Fibroblast of pulmonary artery (primary cell): ENCODE measurements at regions not wholly inside any gene's neighbourhood (a gene's known extent, or its start where the extent isn't known, plus 50 kb on each side); places are given as distances from the start of the nearest gene placed in this dataset.

ENCODE experiments used
- DNase-seq: peaks from one replicate; pipeline ENCODE4 v3.0.0-alpha.2; 2010; ENCODE audit warnings: low read depth
- H3K4me3 ChIP-seq: replicated peaks from 2 replicates; pipeline ENCODE4 v1.5.1; 2011; ENCODE audit warnings: low read depth, mild to moderate bottlenecking, control low read depth, low read length, moderate library complexity
- TF ChIP-seq, protein P1 (sequence below): IDR thresholded peaks from 2 replicates; pipeline ENCODE4 v1.5.1; 2011; ENCODE audit warnings: mild to moderate bottlenecking, control low read depth, low read length, inconsistent platforms; ENCODE audit errors: missing control alignments

DNA sequence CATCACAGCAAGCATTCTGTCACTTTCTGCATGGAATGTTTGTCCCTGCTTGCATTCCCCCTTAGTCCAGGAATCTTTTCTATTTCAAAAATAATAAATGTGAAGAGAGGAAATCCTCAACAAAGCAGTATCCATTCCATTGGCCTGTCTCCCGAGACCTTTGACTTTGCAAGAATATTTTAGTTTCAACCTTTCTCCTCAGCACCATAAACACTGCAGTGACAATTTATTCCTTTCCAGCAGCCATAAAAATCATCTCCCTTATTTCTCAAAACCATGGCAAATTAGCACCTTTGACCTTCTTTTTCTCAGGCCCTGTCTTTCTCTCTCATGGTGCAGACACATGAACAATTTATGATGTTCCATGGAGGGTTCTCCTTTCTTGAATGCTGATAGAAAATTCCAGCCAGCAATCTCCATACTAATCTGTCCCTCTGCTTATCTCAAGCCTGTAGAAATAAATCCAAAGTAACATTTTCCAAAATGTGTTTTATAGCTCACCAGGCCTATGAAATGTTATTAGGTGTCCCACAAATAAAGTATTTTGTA, 352.1 kb upstream of the CCL2 start:
- H3K4me3 ChIP-seq: no peak overlapping the region
- DNase-seq: no peak
- TF ChIP-seq, protein P1, sequence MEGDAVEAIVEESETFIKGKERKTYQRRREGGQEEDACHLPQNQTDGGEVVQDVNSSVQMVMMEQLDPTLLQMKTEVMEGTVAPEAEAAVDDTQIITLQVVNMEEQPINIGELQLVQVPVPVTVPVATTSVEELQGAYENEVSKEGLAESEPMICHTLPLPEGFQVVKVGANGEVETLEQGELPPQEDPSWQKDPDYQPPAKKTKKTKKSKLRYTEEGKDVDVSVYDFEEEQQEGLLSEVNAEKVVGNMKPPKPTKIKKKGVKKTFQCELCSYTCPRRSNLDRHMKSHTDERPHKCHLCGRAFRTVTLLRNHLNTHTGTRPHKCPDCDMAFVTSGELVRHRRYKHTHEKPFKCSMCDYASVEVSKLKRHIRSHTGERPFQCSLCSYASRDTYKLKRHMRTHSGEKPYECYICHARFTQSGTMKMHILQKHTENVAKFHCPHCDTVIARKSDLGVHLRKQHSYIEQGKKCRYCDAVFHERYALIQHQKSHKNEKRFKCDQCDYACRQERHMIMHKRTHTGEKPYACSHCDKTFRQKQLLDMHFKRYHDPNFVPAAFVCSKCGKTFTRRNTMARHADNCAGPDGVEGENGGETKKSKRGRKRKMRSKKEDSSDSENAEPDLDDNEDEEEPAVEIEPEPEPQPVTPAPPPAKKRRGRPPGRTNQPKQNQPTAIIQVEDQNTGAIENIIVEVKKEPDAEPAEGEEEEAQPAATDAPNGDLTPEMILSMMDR: no peak

DNA sequence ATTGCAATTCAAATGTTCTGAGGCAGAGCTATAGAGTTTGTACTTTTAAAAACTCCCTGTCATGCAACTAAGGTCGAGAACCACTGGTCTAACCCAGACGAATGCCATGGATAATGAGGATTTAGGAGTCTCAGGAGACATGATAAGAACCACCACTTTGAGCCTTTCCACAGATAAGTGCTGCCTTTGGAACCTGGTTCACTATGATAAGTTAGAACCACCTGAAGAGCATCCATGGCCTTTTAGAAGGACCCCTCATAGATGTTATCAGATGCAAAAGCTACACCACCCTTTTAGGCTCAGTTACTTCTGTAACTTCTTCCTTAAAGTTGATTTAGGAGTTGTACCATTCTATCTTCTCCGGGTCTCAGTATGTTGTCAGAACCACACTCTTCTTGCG, 350.6 kb upstream of the CCL2 start:
- TF ChIP-seq, protein P1: no peak
- no peak for DNase-seq
- no peak overlapping the region for H3K4me3 ChIP-seq

DNA sequence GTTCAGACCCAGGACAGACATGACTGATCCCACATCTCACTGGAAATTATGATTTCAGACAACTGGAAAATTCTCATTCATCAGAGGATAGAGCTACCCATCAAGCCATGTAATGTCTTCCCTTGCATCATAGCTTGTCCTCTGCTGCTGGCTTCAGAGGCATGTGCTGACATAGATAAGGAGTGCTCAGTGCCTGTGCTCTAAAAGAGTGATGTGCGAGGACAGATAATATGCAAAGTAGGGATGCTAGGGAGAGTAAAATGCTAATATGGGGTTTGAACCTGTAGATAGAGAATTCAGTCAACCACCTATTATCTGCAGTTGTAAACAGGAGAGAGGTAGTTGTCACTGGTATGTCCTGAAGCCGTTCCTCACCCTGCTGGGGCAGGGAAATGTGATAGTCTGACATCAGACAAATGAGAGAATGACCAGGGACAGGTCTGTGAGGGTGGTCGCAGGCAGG, 349.7 kb upstream of the CCL2 start:
- no peak overlapping the region for H3K4me3 ChIP-seq
- TF ChIP-seq, protein P1: no peak
- DNase-seq: no peak

DNA sequence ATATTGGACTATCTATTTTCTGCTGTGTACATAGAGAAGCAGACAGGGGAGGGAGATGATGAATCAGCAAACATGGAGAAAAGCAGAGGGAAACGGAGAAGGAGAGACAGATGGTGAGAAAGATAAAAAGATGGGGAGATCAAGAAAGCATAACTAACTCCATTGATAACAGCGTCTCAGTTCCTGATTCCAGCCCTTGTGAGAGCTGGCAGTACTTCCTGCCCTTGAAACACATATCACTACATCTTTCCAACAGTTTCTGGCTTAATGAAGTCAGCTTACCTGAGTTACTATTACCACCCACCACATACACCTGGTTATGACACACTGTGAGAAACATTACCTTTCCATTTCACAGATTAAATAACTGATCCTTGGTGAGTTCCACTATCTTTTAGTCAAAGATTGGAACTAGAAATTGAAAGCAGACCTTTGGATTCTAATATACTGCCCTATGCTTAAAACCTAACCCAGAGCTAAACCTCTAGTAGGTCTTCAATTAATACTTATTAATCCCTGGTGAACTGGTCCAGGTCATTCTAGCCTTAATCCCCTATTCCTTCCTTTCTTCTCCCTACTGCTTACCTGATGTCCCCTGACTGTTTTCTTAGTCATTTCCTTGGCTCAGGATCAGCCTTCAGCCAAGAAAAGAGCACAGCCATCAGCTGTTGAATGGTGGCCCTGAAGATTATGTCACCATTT, 346.6 kb upstream of the CCL2 start:
- TF ChIP-seq, protein P1: no peak
- H3K4me3 ChIP-seq: no peak overlapping the region
- no peak for DNase-seq

DNA sequence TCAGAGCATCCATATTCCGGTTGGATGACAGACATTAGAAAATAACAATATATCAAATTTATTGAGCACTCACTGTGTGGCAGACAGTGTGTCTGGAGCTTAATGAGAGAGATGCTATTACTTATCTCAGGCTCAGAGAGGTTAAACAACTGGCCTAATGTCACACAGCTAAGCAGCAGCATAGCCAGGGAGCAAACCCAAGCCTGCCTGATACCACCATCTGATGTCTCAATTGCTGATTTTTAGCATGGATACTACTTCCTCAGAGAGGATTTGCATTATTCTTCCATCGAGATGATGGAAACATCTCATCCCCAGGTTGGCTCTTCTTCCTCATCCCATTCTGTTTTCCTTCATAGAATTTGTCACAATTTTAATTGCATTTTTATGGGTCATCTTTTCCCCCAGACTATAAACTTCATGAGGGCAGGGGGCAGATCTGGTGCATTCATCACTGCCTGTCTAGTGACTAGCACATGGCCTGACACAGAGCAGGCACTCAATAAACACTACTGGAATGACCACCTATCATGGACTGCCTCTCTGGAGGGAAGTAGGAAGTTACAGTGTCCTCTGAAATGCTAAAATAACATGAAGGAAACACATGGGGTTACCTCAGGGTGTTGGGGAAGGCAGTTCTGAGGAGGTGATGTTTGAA, 344.8 kb upstream of the CCL2 start:
- TF ChIP-seq, protein P1: no peak
- no peak for DNase-seq

DNA sequence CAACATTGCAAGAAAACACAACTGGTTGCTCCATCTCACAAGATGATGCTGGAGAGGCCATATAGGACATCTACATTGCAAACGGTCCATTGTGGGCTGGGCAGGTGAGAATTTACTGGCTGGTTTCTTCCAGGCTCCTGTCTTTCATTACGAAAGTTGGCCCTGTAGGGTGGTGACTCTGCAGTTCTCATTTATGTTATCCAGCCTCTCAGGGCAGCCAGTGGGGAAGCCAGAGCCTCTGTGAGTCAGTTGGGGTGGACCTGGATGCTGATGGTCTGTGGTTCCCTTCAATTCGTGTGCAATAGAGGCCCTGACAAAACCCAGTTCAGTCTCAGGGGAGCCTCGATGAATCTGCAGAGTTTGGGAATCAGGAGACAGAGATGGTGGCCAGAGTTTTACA, 341.0 kb upstream of the CCL2 start:
- TF ChIP-seq, protein P1: no peak
- no peak overlapping the region for H3K4me3 ChIP-seq
- DNase-seq: no peak

More for the DNA sequence above, 344.8 kb upstream of the CCL2 start:
- no peak overlapping the region for H3K4me3 ChIP-seq
